CD14-positive monocyte (primary cell): ENCODE measurements at regions not wholly inside any gene's neighbourhood (a gene's known extent, or its start where the extent isn't known, plus 50 kb on each side); places are given as distances from the start of the nearest gene placed in this dataset.
A peak's percentile ranks its signal among the peaks of the same experiment; 100 is the strongest.

Experiments used
- DNase-seq, 3 donors: peaks; one replicate each; pipeline ENCODE4 v3.0.0-alpha.2; 2011 to 2022
- H2AFZ ChIP-seq: 2 replicates; pipeline ENCODE4 v1.6.0; 2012; ENCODE audit warnings: mild to moderate bottlenecking, low read depth, low read length, inconsistent platforms; ENCODE audit not compliant: insufficient read depth, poor library complexity, severe bottlenecking
- H3K27ac ChIP-seq, 2 donors: 1 replicate in 1 of 2; 2 replicates in 1 of 2; pipeline ENCODE4 v1.5.1; 2012 to 2013; ENCODE audit warnings: low read length in 2 of 2, control low read depth in 1 of 2, inconsistent platforms in 1 of 2, low read depth in 1 of 2, mild to moderate bottlenecking in 1 of 2
- H3K27me3 ChIP-seq, 2 donors: one replicate each; pipeline versions ENCODE4 v1.6.0 to v1.6.1; 2011 to 2013; ENCODE audit warnings: low read length in 2 of 2; ENCODE audit not compliant: control insufficient read depth in 2 of 2, insufficient read depth in 2 of 2
- H3K36me3 ChIP-seq, 2 donors: replicated peaks in 1 of 2; 1 replicate in 1 of 2; 2 replicates in 1 of 2; pipeline versions ENCODE4 v1.5.1 to v1.6.1; 2012 to 2013; ENCODE audit warnings: low read length in 2 of 2, control low read depth in 1 of 2, inconsistent platforms in 1 of 2, mild to moderate bottlenecking in 1 of 2; ENCODE audit not compliant: insufficient read depth in 2 of 2, control insufficient read depth in 1 of 2
- H3K4me1 ChIP-seq, 2 donors: 1 replicate in 1 of 2; 2 replicates in 1 of 2; pipeline versions ENCODE4 v1.5.1 to v1.6.1; 2012 to 2013; ENCODE audit warnings: low read length in 2 of 2, control low read depth in 1 of 2, inconsistent platforms in 1 of 2, mild to moderate bottlenecking in 1 of 2, moderate library complexity in 1 of 2; ENCODE audit not compliant: insufficient read depth in 2 of 2, control insufficient read depth in 1 of 2
- H3K4me2 ChIP-seq: replicated peaks from 2 replicates; pipeline ENCODE3; 2012; ENCODE audit warnings: low read length, moderate library complexity, mild to moderate bottlenecking; ENCODE audit not compliant: poor library complexity, severe bottlenecking; ENCODE audit errors: extremely low read depth
- H3K4me3 ChIP-seq, 3 experiments: fragments of 200-600 bp in 1 of 3; sonication (generic) in 1 of 3; replicated peaks in 1 of 3; 1 replicate in 2 of 3; 2 replicates in 1 of 3; pipeline ENCODE4 v1.5.1; 2011 to 2013; ENCODE audit warnings: low read length in 3 of 3, mild to moderate bottlenecking in 3 of 3, control low read depth in 2 of 3, low read depth in 2 of 3, inconsistent platforms in 1 of 3, moderate library complexity in 1 of 3
- H3K79me2 ChIP-seq: 2 replicates; pipeline ENCODE4 v1.6.0; 2012; ENCODE audit warnings: mild to moderate bottlenecking, control low read depth, inconsistent platforms, low read length, moderate library complexity; ENCODE audit not compliant: insufficient read depth
- H3K9ac ChIP-seq: 2 replicates; pipeline ENCODE4 v1.6.0; 2017; ENCODE audit warnings: low read length, mild to moderate bottlenecking; ENCODE audit not compliant: insufficient read depth, poor library complexity, severe bottlenecking
- H3K9me3 ChIP-seq, 2 donors: replicated peaks in 1 of 2; 1 replicate in 1 of 2; 2 replicates in 1 of 2; pipeline versions ENCODE4 v1.5.1 to v1.6.1; 2012 to 2013; ENCODE audit warnings: low read length in 2 of 2, control low read depth in 1 of 2; ENCODE audit not compliant: control insufficient read depth in 1 of 2, insufficient read depth in 1 of 2
- H4K20me1 ChIP-seq: 2 replicates; pipeline ENCODE4 v1.6.0; 2012; ENCODE audit warnings: mild to moderate bottlenecking, low read length, control low read depth, moderate library complexity; ENCODE audit not compliant: insufficient read depth
- H3K27ac Mint-ChIP-seq, 7 donors: one replicate each; pipeline ENCODE4 v1.8.0; 2020; ENCODE audit warnings: mild to moderate bottlenecking in 7 of 7, mixed read lengths in 7 of 7, moderate library complexity in 6 of 7, inconsistent platforms in 2 of 7
- H3K27me3 Mint-ChIP-seq, 3 donors: one replicate each; pipeline ENCODE4 v1.8.0; 2021 to 2022; ENCODE audit warnings: low read depth in 3 of 3, mild to moderate bottlenecking in 3 of 3, mixed read lengths in 3 of 3, moderate library complexity in 3 of 3, inconsistent platforms in 1 of 3
- H3K36me3 Mint-ChIP-seq, 2 donors: one replicate each; pipeline ENCODE4 v1.8.0; 2020; ENCODE audit warnings: mixed read lengths in 2 of 2, inconsistent platforms in 1 of 2, mild to moderate bottlenecking in 1 of 2
- H3K4me1 Mint-ChIP-seq: one replicate; pipeline ENCODE4 v1.8.0; 2020; ENCODE audit warnings: mild to moderate bottlenecking, mixed read lengths
- H3K4me3 Mint-ChIP-seq, 2 donors: one replicate each; pipeline ENCODE4 v1.8.0; 2020; ENCODE audit warnings: mild to moderate bottlenecking in 2 of 2, mixed read lengths in 2 of 2, moderate library complexity in 1 of 2
- H3K9me3 Mint-ChIP-seq, 7 donors: one replicate each; pipeline ENCODE4 v1.8.0; 2020 to 2022; ENCODE audit warnings: mixed read lengths in 7 of 7, mild to moderate bottlenecking in 6 of 7, moderate library complexity in 6 of 7, inconsistent platforms in 2 of 7
- WGBS: methylation state at CpG from one replicate; pipeline ENCODE4 v1.1.5; 2013; ENCODE audit warnings: missing lambda C conversion rate; ENCODE audit not compliant: insufficient coverage; 5-methylcytosine and 5-hydroxymethylcytosine counted together
- intact Hi-C, 2 donors: fragments of 100-400 bp; cut with micrococcal nuclease; formaldehyde crosslinking; loops; one replicate each; pipeline versions ENCODE4 v1.15.0 to v1.15.1; 2023
- TF ChIP-seq, protein P1 (sequence below): fragments of 200-600 bp; IDR thresholded peaks from one replicate; pipeline ENCODE4 v1.8.0; 2022; ENCODE audit warnings: antibody characterized with exemption, mild to moderate bottlenecking

DNA sequence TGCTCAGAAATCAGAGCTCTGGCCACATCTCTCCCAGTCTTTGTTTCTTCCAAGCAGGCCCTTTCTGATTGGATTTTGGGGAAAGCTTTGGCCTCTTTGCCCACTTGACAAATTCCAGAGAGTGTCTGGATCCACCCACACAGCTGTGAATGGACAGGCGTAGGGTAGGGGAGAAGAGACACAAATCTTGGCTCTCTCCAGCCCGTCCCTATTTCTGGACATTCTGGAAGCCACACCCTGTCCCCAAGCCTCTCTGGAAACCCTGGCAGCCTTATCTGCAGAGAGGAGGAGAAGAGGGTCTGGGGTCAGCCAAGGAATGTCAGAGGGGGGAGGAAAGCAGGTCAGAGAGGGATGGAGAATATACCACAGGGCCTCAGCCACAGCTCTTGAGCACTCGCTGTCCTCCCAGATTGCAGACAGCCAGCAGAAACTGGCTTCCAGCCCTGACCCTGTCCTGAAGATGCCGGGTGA is 59.5 kb upstream of the WNT11 start:
- TF ChIP-seq, protein P1, sequence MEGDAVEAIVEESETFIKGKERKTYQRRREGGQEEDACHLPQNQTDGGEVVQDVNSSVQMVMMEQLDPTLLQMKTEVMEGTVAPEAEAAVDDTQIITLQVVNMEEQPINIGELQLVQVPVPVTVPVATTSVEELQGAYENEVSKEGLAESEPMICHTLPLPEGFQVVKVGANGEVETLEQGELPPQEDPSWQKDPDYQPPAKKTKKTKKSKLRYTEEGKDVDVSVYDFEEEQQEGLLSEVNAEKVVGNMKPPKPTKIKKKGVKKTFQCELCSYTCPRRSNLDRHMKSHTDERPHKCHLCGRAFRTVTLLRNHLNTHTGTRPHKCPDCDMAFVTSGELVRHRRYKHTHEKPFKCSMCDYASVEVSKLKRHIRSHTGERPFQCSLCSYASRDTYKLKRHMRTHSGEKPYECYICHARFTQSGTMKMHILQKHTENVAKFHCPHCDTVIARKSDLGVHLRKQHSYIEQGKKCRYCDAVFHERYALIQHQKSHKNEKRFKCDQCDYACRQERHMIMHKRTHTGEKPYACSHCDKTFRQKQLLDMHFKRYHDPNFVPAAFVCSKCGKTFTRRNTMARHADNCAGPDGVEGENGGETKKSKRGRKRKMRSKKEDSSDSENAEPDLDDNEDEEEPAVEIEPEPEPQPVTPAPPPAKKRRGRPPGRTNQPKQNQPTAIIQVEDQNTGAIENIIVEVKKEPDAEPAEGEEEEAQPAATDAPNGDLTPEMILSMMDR, result no peak
- H3K79me2 ChIP-seq, result no peaks in the 10 kb centered on the region
- no peak for DNase-seq

DNA sequence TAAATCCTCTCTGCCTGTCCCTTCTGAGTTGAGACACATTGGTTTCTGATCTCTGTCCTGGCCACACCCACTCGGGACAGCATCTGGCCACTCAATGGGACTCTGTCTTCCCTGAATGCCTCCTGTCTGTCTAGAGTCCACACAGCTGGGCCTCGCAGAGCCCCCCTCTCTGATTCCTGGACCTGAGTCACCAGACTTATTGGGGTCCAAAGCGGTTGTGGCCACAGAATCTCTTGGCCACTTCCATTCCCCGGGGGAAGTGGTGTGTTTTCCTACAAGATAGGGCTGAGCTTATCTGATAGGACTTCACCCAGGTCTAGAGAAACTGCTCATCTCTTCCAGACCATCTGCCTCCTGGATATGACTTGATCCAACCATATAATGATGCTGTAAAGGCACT is 57.4 kb upstream of the WNT11 start:
- Histone ChIP-seq H3K4me1 (peaks cover 0 to 7% of the 10 kb centered on the region in 2 donors), H3K27me3 (no peaks in the 10 kb centered on the region), H3K9me3 (no peaks in the 10 kb centered on the region), H3K4me2 (no peak overlapping the region), H3K27ac (no peak overlapping the region), H2AFZ (no peak overlapping the region), H4K20me1 (no peaks in the 10 kb centered on the region), H3K9ac (no peak overlapping the region), H3K79me2 (no peaks in the 10 kb centered on the region), H3K4me3 (no peak overlapping the region), H3K36me3 (no peaks in the 10 kb centered on the region)
- peaks cover 0 to 2% (median 0%) of the 10 kb centered on the region in 7 donors for H3K9me3 Mint-ChIP-seq
- H3K4me1 Mint-ChIP-seq, result peaks cover 8% of the 10 kb centered on the region
- H3K27me3 Mint-ChIP-seq, result peaks cover 2 to 7% (median 5%) of the 10 kb centered on the region in 3 donors
- H3K36me3 Mint-ChIP-seq, result no peaks in the 10 kb centered on the region
- H3K4me3 Mint-ChIP-seq, result no peak overlapping the region
- DNase-seq, result no peak
- TF ChIP-seq, protein P1, result no peak
- intact Hi-C loops, result no loop called here
- 80% methylated on average over 4 of the region's 4 CpGs for WGBS
- H3K27ac Mint-ChIP-seq, result peak overlapping the region in 1 of 7 donors; percentile 10

More for the DNA sequence above, 59.5 kb upstream of the WNT11 start:
- WGBS, result 92% methylated on average over 2 of the region's 4 CpGs
- H2AFZ ChIP-seq, result no peak overlapping the region
- no peak overlapping the region for H3K4me2 ChIP-seq
- Mint-ChIP-seq H3K4me1 (peaks cover 14% of the 10 kb centered on the region), H3K27me3 (peaks cover 2 to 10% (median 5%) of the 10 kb centered on the region in 3 donors), H3K27ac (peak overlapping the region in 1 of 7 donors; percentile 41), H3K9me3 (peaks cover 0 to 2% (median 0%) of the 10 kb centered on the region in 7 donors), H3K36me3 (no peaks in the 10 kb centered on the region), H3K4me3 (no peak overlapping the region)
- H3K36me3 ChIP-seq, result no peaks in the 10 kb centered on the region
- no peak overlapping the region for H3K9ac ChIP-seq
- H4K20me1 ChIP-seq, result no peaks in the 10 kb centered on the region
- no peak overlapping the region for H3K4me3 ChIP-seq
- H3K9me3 ChIP-seq, result no peaks in the 10 kb centered on the region
- H3K4me1 ChIP-seq, result peaks cover 0 to 7% of the 10 kb centered on the region in 2 donors
- no peak overlapping the region for H3K27ac ChIP-seq
- intact Hi-C loops, result no loop called here
- no peaks in the 10 kb centered on the region for H3K27me3 ChIP-seq
